Astrocyte of the spinal cord (primary cell): ENCODE measurements at regions not wholly inside any gene's neighbourhood (a gene's known extent, or its start where the extent isn't known, plus 50 kb on each side); places are given as distances from the start of the nearest gene placed in this dataset.

Source experiments
- DNase-seq: peaks from one replicate; pipeline ENCODE4 v3.0.0; 2011; ENCODE audit warnings: low read depth, low spot score
- H3K4me3 ChIP-seq: 2 replicates; pipeline ENCODE4 v1.5.1; 2011; ENCODE audit warnings: low read depth, mild to moderate bottlenecking, low read length, moderate library complexity
- in situ Hi-C: cut with HindIII; loops from 2 replicates; pipeline ENCODE4 v1.10.0; 2017; ENCODE audit warnings: low sequenced_read_pairs
- TF ChIP-seq, protein P1 (sequence below): IDR thresholded peaks from 2 replicates; pipeline ENCODE4 v1.5.1; 2012; ENCODE audit warnings: low read depth, mild to moderate bottlenecking, low read length, inconsistent platforms

DNA sequence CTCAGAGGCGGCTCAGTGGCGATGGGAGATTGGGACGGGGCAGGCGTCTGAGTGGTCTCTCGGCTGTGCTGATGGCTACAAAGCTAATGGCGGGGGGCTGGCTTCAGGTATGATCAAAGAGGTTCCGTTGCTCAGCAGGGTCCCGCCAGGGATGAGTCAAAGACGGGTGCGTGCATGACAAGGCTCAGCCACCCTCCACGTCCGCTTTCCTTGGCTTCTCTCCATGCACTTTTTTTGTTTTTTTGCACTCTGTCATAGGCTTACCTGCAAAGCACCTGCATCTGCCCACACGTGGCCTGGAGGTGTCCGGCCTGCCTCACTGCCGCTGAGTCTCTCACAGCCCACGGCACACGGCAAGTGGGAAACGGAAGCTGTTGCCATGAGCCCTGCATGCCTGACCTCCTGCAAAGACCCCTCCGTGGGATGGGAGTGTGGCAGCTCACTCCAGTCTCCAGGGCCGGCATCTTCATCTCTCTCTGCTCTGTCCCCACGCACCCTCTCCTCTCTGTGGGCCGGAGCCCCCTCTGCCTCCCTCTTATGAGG lies 85.5 kb upstream of the ZNF469 start:
- in situ Hi-C loops = no loop called here
- no peak overlapping the region for H3K4me3 ChIP-seq

DNA sequence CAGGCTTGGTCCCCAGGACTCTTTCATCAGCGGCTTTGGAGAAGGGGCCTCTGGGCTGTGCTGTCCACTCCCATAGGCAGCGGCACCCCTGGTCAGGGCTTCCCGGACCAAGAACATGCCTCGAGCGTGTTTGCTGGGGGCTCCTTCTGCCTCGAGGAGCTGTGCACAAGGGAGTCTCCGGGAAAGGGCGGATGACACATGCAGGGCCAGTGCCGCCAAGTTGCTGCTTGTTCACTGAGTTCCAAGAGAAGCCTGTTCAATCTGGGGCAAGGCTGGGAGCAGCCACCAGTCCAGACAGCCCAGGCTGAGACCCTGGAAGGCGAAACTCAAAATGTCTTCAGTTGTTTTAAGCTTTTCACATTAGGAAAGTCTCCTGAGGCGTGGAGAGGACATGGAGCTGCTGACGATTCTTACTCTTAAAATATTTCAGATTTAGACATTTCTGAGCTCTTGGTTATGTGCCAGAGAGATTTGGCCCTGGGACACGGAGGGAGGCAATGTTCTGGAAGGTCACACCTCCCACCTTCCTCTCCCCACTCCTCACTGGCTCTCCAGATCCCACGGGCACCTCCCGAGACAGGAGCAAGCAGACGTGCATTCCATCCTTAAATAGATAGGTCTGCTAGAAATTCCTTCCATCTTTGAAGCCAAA lies 84.5 kb upstream of the ZNF469 start:
- in situ Hi-C loops = no loop called here
- TF ChIP-seq, protein P1, sequence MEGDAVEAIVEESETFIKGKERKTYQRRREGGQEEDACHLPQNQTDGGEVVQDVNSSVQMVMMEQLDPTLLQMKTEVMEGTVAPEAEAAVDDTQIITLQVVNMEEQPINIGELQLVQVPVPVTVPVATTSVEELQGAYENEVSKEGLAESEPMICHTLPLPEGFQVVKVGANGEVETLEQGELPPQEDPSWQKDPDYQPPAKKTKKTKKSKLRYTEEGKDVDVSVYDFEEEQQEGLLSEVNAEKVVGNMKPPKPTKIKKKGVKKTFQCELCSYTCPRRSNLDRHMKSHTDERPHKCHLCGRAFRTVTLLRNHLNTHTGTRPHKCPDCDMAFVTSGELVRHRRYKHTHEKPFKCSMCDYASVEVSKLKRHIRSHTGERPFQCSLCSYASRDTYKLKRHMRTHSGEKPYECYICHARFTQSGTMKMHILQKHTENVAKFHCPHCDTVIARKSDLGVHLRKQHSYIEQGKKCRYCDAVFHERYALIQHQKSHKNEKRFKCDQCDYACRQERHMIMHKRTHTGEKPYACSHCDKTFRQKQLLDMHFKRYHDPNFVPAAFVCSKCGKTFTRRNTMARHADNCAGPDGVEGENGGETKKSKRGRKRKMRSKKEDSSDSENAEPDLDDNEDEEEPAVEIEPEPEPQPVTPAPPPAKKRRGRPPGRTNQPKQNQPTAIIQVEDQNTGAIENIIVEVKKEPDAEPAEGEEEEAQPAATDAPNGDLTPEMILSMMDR = no peak
- peak; percentile 29 for DNase-seq
- H3K4me3 ChIP-seq = no peak overlapping the region

More for the DNA sequence above, 85.5 kb upstream of the ZNF469 start:
- no peak for DNase-seq
- TF ChIP-seq, protein P1 = no peak

DNA sequence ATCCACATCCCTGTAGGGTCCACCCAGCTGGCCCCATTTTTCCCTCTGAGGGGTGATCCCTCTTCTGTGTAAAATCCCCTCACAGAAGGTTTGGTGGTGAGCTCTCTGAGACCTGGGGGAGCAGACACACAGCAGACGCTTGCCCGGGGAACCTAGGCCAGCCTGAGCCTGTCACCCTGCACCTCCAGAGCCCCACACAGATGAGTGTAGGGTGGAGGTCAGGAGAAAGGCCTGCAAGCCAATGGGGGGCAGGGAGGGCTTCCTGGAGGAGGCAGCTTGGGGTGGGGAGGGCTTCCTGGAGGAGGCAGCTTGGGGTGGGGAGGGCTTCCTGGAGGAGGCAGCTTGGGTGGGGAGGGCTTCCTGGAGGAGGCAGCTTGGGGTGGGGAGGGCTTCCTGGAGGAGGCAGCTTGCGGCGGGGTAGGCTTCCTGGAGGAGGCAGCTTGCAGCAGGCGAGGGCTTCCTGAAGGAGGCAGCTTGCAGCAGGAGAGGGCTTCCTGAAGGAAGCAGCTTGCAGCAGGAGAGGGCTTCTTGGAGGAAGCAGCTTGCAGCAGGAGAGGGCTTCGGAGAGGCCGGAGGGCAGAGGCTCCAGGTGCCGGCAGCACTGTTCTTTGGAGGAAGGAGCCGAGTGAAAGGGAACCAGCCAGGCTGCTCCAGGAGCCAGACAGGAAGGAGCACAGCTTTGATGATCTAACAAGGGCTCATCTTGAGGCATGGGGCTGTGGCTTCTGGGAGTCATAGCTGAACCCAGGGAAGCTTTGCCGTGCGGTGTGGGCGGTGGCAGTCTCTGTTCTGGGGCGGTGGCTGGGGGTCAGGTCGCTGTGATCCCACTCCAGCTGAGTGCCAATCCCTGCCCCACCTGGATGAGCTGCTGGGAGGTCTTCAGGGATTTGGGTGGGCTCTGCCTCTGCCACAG lies 83.7 kb upstream of the ZNF469 start:
- TF ChIP-seq, protein P1 = no peak
- no peak overlapping the region for H3K4me3 ChIP-seq
- DNase-seq = peak; percentile 31
- in situ Hi-C loops = no loop called here

DNA sequence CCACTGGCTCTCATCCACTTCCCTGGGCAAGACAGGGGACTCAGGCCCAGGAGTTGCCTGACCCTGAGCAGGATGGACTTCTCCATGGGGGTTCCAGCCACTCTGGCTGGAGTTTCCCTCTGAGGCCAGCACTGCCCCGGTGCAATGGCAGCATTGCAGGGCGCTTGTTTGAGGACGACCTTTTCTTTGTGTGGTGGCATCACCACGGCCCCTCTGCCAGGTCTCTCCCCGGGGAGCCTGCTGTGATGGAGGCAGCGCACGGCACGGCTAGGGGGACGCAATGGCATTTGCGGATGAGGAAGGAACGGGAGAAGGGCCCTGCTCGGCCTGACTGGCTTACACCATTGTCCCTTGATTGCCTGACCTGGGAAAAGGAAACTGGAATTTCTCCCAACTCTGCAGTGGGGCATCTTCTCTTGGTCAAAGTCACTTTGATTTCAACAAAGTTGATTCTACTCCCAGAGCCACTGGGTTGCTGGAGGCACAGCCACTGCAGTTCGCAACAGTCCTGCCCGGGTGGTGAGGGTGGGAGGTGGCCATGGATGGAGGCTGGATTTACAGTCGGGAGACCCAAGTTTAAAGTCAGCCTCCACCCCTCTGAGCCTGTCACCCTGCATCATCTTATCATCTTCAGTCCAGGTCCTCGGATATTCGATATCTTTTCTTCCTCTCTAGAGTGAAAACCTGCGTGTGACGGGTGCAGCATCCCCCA lies 82.9 kb upstream of the ZNF469 start:
- in situ Hi-C loops = no loop called here
- H3K4me3 ChIP-seq = no peak overlapping the region
- DNase-seq = no peak
- TF ChIP-seq, protein P1 = no peak

DNA sequence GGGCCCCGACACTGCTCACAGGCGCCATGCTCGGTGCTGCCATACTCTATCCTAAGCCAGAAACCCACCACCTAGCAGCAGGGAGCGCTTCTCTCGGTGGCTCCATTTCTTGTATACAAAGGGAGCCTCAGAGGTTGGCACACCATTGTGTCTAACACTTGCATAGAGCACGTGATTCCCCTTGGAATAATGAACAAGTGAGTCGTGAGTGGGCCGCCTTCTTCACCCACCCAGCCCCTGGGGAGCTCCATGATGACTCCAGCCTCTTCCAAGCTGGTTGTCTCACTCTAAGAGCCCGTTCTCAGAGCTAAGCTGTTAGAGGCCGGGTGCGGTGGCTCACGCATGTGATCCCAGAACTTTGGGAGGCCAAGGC lies 82.3 kb upstream of the ZNF469 start:
- in situ Hi-C loops = no loop called here
- DNase-seq = no peak
- TF ChIP-seq, protein P1 = no peak
- H3K4me3 ChIP-seq = no peak overlapping the region

DNA sequence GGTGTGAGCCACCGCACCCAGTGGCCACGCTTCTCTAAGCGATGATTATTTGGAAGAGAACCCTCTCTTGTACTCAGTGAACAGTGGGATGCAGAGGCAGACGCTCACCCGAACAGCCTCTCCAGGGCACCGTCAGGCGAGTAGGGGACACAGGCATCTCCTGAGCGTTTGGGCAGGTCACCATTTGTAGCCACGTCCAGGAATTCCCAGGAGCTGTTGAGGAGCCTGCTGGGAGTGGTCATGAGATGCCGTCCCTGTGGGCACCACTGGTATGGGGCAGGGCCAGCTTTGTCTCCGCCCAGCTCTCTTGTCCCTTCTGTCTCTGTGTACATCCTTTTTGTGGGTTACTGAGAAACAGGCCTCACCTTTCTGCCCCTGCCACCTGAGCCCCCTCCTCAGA lies 81.3 kb upstream of the ZNF469 start:
- in situ Hi-C loops = no loop called here
- TF ChIP-seq, protein P1 = no peak

More for the DNA sequence above, 81.3 kb upstream of the ZNF469 start:
- no peak overlapping the region for H3K4me3 ChIP-seq
- DNase-seq = no peak
